HUDEP-2 (cell line): ENCODE measurements at regions not wholly inside any gene's neighbourhood (a gene's known extent, or its start where the extent isn't known, plus 50 kb on each side); places are given as distances from the start of the nearest gene placed in this dataset.
A peak's percentile ranks its signal among the peaks of the same experiment; 100 is the strongest.

Experiments
- DNase-seq, 76 experiments: peaks; one replicate each; lab custom pipeline; 2025; ENCODE audit not compliant: unreplicated experiment in 76 of 76; lab: John Stamatoyannopoulos, UW

- peak in 4 of 76 experiments; percentile 22 to 57 (median 42) for DNase-seq
Measured at GRCh38 chr6:28727559-28728211, 196.1 kb downstream of the TRIM27 start.

- peak in 38 of 76 experiments; percentile 17 to 75 (median 42) for DNase-seq
Measured at GRCh38 chr6:28729501-28730402, 194.0 kb downstream of the TRIM27 start.

- no peak for DNase-seq
Measured at GRCh38 chr6:28732052-28732451, 191.7 kb downstream of the TRIM27 start.

GRCh38 chr6:28734443-28734959 lies 189.3 kb downstream of the TRIM27 start:
- no peak for DNase-seq

- no peak for DNase-seq
Measured at GRCh38 chr6:28736121-28736520, 187.7 kb downstream of the TRIM27 start.

- peak in 18 of 76 experiments; percentile 20 to 74 (median 43) for DNase-seq
Measured at GRCh38 chr6:28737750-28738395, 185.9 kb downstream of the TRIM27 start.

DNA sequence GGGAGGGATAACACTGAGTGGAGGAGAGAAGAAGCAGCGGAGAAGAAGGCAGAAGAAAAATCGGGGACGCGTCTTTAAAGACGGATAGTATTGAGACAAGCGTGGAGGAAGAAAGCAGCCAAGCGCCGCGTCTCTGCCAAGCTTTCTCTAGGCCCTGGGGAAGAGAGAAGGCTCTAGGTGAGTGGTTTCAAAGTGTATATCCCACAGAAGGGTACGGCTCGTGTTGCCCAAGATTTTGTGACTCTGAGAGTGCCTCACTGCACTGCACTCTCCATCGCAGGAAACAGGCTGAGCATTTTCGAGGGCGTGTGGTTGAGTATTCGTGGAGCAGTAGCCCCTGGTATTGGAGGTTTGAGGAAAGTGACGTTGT lies 185.4 kb downstream of the TRIM27 start:
- DNase-seq, result peak in 36 of 76 experiments; percentile 17 to 77 (median 40)

DNA sequence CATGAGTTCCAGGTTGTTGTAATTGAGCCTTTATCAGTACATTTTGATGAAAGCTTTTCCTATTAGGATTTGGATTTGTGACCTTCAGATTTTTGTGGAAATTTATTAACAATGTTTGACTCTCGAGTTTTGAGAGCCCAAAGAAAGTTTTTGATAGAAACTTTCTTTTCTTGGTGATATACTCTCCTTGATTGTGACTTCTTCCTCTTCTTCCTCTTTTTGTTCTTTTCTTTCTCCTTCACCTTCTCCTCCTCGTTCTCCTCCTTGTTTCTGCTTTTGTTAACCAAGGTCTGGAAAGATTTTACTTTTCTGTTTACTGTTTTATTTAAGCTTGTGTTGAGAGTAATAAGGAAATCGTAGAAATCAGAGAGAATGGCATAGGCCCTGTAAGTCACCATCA lies 182.4 kb downstream of the TRIM27 start:
- DNase-seq, result no peak

- DNase-seq, result peak in 73 of 76 experiments; percentile 64 to 98 (median 93)
Measured at GRCh38 chr6:28742668-28743270, 181.0 kb downstream of the TRIM27 start.

DNA sequence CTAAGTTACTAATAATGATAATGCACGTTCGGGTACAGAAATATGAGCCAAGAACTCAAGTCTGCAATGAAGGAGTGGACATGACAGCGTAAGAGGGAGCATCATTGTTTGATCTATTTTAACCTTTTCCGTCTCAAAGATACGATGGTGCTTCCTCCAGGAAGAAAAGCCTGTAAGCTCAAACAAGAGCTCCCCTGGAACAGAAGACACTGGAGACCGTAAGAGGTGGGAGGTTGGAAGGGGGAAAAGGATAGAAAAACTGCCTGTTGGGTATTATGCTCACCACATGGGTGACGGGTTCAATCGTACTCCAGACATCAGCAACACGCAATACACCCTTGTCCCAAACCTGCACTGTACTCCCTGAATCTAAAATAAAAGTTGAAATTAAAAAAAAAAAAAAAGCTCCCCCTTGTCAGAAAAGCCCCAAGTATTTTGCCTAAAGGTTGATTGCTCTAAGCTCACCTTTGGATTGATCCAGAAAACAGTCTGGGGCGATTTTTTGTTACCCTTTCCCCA lies 180.5 kb downstream of the TRIM27 start:
- peak in 24 of 76 experiments; percentile 16 to 76 (median 44) for DNase-seq

- peak in 11 of 76 experiments; percentile 21 to 63 (median 55) for DNase-seq
Measured at GRCh38 chr6:28747083-28747630, 176.6 kb downstream of the TRIM27 start.

DNA sequence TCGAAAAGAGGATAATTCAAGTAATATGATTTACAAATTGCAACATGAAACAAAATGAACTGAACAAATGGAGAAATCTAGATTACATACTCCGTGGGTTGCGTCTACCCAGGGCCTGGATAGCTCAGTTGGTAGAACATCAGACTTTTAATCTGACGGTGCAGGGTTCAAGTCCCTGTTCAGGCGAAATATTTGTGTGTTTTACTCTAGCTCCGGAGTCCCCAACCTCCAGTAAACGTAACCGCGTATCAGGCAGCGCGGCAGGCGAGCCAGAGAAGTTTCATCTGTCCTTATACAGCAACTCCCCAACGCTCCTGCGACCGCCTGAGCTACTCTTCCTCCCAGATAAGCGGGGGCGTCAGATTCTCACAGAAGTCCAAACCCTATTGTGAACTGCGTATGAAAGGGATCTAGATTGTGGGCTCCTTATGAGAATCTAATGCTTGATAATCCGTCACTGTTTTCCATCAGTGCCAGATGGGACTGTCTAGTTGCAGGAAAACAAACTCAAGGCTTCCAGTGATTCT lies 176.1 kb downstream of the TRIM27 start:
- DNase-seq, result peak in 74 of 76 experiments; percentile 82 to 99 (median 97)

GRCh38 chr6:28748192-28748591 lies 175.6 kb downstream of the TRIM27 start:
- peak in 1 of 76 experiments; percentile 25 for DNase-seq

GRCh38 chr6:28750926-28751458 lies 172.8 kb downstream of the TRIM27 start:
- DNase-seq, result no peak

DNA sequence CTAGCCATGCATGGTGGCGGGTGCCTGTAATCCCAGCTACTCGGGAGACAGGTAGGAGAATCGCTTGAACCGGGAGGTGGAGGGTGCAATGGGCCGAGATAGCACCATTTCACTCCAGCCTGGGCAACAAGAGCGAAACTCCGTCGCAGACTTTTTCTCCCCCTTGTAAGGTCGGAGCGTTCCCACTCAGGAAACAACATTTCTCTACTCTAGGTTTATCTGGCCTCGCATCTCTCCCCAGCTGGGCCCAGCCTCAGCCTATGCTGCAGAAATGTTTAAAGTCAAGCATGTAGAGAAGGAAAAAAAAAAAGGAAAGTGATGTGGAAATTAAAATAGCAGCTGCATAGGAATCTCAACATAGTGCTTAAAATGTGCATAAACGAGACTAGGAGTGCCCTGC lies 172.3 kb downstream of the TRIM27 start:
- peak in 1 of 76 experiments; percentile 24 for DNase-seq

- DNase-seq, result no peak
Measured at GRCh38 chr6:28751963-28752350, 171.8 kb downstream of the TRIM27 start.

- DNase-seq, result no peak
Measured at GRCh38 chr6:28757429-28758045, 166.2 kb downstream of the TRIM27 start.

GRCh38 chr6:28758046-28758817 lies 165.6 kb downstream of the TRIM27 start:
- DNase-seq, result peak in 53 of 76 experiments; percentile 16 to 87 (median 59)
